ENCODE measurements at regions not wholly inside any gene's neighbourhood (a gene's known extent, or its start where the extent isn't known, plus 50 kb on each side); places are given as distances from the start of the nearest gene placed in this dataset.
"Not testable (repeated sequence)": the region's sequence is repeated elsewhere in the genome, so short reads cannot be mapped to it uniquely, and the experiment has no call there.

GRCh38 chr14:85853996-85854526 lies 324.1 kb downstream of the FLRT2 start:
- no peak for DNase-seq
- no peaks in the 10 kb centered on the region for H3K9me3 ChIP-seq
- TF ChIP-seq POLR2A (IDR thresholded peaks at IDR 0.05) (no peak), CTCF (IDR thresholded peaks at IDR 0.05) (no peak)
- intact Hi-C loops (cut with DNase I): no loop called here
- no peak overlapping the region for H3K27ac ChIP-seq
- no peak overlapping the region for H3K4me3 ChIP-seq (replicated peaks in 1 of 3)
- H3K36me3 ChIP-seq: no peaks in the 10 kb centered on the region
- no peaks in the 10 kb centered on the region for H3K4me1 ChIP-seq
- H3K27me3 ChIP-seq: no peaks in the 10 kb centered on the region
- 90% methylated on average over 2 of the region's 2 CpGs for WGBS, 2 donors

GRCh38 chr14:85852906-85853305 lies 323.0 kb downstream of the FLRT2 start:
- WGBS, 2 donors: 94 to 96% methylated on average over 5 of the region's 5 CpGs
- intact Hi-C loops (cut with DNase I): no loop called here
- no peak overlapping the region for H3K4me3 ChIP-seq (replicated peaks in 1 of 3)
- no peaks in the 10 kb centered on the region for H3K36me3 ChIP-seq
- no peak overlapping the region for H3K27ac ChIP-seq
- no peaks in the 10 kb centered on the region for H3K27me3 ChIP-seq
- no peaks in the 10 kb centered on the region for H3K4me1 ChIP-seq
- no peaks in the 10 kb centered on the region for H3K9me3 ChIP-seq
- TF ChIP-seq CTCF (IDR thresholded peaks at IDR 0.05) (no peak), POLR2A (IDR thresholded peaks at IDR 0.05) (no peak)
- DNase-seq: no peak

- DNase-seq; H3K9me3 ChIP-seq; H3K36me3 ChIP-seq; H3K27ac ChIP-seq; H3K4me1 ChIP-seq; H3K4me3 ChIP-seq (replicated peaks in 1 of 3); H3K27me3 ChIP-seq; intact Hi-C loops (cut with DNase I): not testable (repeated sequence)
- 86 to 96% methylated on average over 4 of the region's 4 CpGs for WGBS, 2 donors
Observed at GRCh38 chr14:85852123-85852522, 322.2 kb downstream of the FLRT2 start.

GRCh38 chr14:85830549-85830948 lies 300.6 kb downstream of the FLRT2 start:
- H3K27ac ChIP-seq; intact Hi-C loops (cut with DNase I); H3K4me1 ChIP-seq; DNase-seq; H3K36me3 ChIP-seq; H3K27me3 ChIP-seq; H3K4me3 ChIP-seq (replicated peaks in 1 of 3); H3K9me3 ChIP-seq: not testable (repeated sequence)
- WGBS, 2 donors: 77 to 93% methylated on average over 8 of the region's 8 CpGs

GRCh38 chr14:85829601-85830000 lies 299.7 kb downstream of the FLRT2 start:
- H3K4me1 ChIP-seq; intact Hi-C loops (cut with DNase I); H3K27me3 ChIP-seq; H3K9me3 ChIP-seq; H3K4me3 ChIP-seq (replicated peaks in 1 of 3); H3K36me3 ChIP-seq; H3K27ac ChIP-seq; DNase-seq: not testable (repeated sequence)
- 96 to 100% methylated on average over 4 to 10 of the region's 25 CpGs for WGBS, 2 donors

GRCh38 chr14:85824526-85824925 lies 294.6 kb downstream of the FLRT2 start:
- Histone ChIP-seq H3K4me1 (no peaks in the 10 kb centered on the region), H3K27ac (no peak overlapping the region), H3K27me3 (no peaks in the 10 kb centered on the region), H3K4me3 (replicated peaks in 1 of 3) (no peak overlapping the region), H3K9me3 (no peaks in the 10 kb centered on the region), H3K36me3 (no peaks in the 10 kb centered on the region)
- TF ChIP-seq CTCF (IDR thresholded peaks at IDR 0.05) (no peak), POLR2A (IDR thresholded peaks at IDR 0.05) (no peak)
- no peak for DNase-seq
- 48 to 54% methylated on average over 1 of the region's 1 CpG for WGBS, 2 donors
- intact Hi-C loops (cut with DNase I): no loop called here

GRCh38 chr14:85822236-85822635 lies 292.3 kb downstream of the FLRT2 start:
- Histone ChIP-seq H3K4me1 (no peaks in the 10 kb centered on the region), H3K27ac (no peak overlapping the region), H3K27me3 (no peaks in the 10 kb centered on the region), H3K9me3 (no peaks in the 10 kb centered on the region), H3K36me3 (no peaks in the 10 kb centered on the region), H3K4me3 (replicated peaks in 1 of 3) (no peak overlapping the region)
- 77 to 79% methylated on average over 3 of the region's 3 CpGs for WGBS, 2 donors
- intact Hi-C loops (cut with DNase I): no loop called here
- DNase-seq: no peak
- TF ChIP-seq POLR2A (IDR thresholded peaks at IDR 0.05): no peak

Data from thyroid gland (tissue), 4 donors.